ENCODE measurements at regions not wholly inside any gene's neighbourhood (a gene's known extent, or its start where the extent isn't known, plus 50 kb on each side); places are given as distances from the start of the nearest gene placed in this dataset.

DNA sequence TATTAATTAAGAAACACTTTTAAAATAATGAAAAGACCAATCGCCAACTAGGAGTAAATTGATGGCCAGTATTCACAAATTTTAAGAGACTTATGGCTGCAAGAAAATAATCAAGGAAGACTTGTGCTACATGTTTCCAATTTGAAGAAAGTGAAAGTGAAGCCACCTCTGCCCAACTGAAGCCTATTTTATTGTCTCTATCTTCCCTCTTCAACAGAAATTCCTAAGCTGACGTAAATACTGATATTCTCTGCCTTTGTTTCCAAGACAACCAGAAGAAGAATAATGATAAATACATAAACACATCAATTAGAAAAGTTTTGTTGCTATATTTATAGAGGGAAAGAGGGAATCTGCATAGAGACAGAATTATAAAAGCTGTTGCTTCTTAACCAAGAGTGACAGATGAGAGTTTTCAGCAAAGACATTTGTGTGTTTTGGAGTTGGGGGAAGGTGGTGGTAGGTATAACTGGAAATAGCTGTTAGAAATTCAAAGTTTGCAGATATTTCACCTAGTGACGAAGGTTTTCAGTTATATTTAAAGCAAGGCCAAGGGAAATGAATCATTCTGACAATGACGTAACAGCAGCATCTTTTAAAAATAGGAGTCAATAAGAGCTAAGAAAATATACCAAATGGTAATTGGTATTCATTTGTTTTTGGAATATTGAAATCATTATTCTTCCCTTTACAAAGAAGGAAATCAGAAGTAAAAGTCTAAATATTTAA lies 576.6 kb upstream of the SORCS1 start:
- TF ChIP-seq TAF1 (IDR thresholded peaks at IDR 0.05; ENCODE audit: low read depth) (no peak), SMC3 (conservative IDR thresholded peaks at IDR 0.05; ENCODE audit: poor library complexity) (no peak), MXI1 (conservative IDR thresholded peaks at IDR 0.05; ENCODE audit: poor library complexity, severe bottlenecking) (no peak), RAD21 (conservative IDR thresholded peaks at IDR 0.05) (no peak), POLR2AphosphoS5 (IDR thresholded peaks at IDR 0.05) (no peak), EP300 (conservative IDR thresholded peaks at IDR 0.05; ENCODE audit: poor library complexity, severe bottlenecking) (no peak), EZH2 (IDR thresholded peaks at IDR 0.05; ENCODE audit: borderline replicate concordance, insufficient read depth, low read length, poor library complexity, severe bottlenecking) (no peak)
- TF ChIP-seq, protein P1, sequence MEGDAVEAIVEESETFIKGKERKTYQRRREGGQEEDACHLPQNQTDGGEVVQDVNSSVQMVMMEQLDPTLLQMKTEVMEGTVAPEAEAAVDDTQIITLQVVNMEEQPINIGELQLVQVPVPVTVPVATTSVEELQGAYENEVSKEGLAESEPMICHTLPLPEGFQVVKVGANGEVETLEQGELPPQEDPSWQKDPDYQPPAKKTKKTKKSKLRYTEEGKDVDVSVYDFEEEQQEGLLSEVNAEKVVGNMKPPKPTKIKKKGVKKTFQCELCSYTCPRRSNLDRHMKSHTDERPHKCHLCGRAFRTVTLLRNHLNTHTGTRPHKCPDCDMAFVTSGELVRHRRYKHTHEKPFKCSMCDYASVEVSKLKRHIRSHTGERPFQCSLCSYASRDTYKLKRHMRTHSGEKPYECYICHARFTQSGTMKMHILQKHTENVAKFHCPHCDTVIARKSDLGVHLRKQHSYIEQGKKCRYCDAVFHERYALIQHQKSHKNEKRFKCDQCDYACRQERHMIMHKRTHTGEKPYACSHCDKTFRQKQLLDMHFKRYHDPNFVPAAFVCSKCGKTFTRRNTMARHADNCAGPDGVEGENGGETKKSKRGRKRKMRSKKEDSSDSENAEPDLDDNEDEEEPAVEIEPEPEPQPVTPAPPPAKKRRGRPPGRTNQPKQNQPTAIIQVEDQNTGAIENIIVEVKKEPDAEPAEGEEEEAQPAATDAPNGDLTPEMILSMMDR (IDR thresholded peaks at IDR 0.05; ENCODE audit: poor library complexity, severe bottlenecking), result no peak
- TF ChIP-seq, protein P2, sequence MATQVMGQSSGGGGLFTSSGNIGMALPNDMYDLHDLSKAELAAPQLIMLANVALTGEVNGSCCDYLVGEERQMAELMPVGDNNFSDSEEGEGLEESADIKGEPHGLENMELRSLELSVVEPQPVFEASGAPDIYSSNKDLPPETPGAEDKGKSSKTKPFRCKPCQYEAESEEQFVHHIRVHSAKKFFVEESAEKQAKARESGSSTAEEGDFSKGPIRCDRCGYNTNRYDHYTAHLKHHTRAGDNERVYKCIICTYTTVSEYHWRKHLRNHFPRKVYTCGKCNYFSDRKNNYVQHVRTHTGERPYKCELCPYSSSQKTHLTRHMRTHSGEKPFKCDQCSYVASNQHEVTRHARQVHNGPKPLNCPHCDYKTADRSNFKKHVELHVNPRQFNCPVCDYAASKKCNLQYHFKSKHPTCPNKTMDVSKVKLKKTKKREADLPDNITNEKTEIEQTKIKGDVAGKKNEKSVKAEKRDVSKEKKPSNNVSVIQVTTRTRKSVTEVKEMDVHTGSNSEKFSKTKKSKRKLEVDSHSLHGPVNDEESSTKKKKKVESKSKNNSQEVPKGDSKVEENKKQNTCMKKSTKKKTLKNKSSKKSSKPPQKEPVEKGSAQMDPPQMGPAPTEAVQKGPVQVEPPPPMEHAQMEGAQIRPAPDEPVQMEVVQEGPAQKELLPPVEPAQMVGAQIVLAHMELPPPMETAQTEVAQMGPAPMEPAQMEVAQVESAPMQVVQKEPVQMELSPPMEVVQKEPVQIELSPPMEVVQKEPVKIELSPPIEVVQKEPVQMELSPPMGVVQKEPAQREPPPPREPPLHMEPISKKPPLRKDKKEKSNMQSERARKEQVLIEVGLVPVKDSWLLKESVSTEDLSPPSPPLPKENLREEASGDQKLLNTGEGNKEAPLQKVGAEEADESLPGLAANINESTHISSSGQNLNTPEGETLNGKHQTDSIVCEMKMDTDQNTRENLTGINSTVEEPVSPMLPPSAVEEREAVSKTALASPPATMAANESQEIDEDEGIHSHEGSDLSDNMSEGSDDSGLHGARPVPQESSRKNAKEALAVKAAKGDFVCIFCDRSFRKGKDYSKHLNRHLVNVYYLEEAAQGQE (IDR thresholded peaks at IDR 0.05; ENCODE audit: borderline replicate concordance), result no peak
- Histone ChIP-seq H3K27ac (ENCODE audit: low read length) (no peak overlapping the region), H3K9ac (ENCODE audit: low read length) (no peak overlapping the region), H3K27me3 (ENCODE audit: insufficient read depth, low read depth, low read length) (no peaks in the 10 kb centered on the region), H3K4me3 (ENCODE audit: low read length) (no peak overlapping the region), H3K36me3 (ENCODE audit: insufficient read depth, low read length) (no peaks in the 10 kb centered on the region), H3F3A (ENCODE audit: insufficient read depth, low read length, poor library complexity, severe bottlenecking) (no peaks in the 10 kb centered on the region), H3K9me2 (ENCODE audit: insufficient read depth, low read length) (no peaks in the 10 kb centered on the region), H3K79me2 (replicated peaks; ENCODE audit: insufficient read depth, low read length) (no peaks in the 10 kb centered on the region), H3K9me3 (ENCODE audit: low read length) (no peaks in the 10 kb centered on the region), H4K20me1 (ENCODE audit: insufficient read depth) (no peaks in the 10 kb centered on the region), H2AFZ (ENCODE audit: low read depth, low read length) (no peak overlapping the region), H3K4me2 (ENCODE audit: low read length) (no peak overlapping the region)

DNA sequence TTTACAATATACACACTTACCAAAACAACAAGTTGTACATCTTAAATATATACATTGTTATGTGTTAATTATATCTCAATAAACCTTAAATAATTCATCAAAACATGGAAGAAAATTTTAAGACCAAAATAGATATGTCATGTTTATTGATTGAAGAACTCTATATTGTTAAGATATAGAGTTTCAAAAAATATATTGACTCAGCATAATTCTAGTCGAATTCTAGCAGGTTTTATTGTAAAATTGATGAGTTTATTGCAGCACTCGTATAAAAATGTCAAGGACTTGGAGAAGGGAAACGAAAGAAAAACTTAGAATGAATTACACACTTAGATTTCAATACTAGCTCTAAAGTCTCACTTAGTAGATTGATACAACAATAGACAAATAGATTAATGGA lies 575.4 kb upstream of the SORCS1 start:
- Histone ChIP-seq H3K27me3 (ENCODE audit: insufficient read depth, low read depth, low read length) (no peaks in the 10 kb centered on the region), H3K4me2 (ENCODE audit: low read length) (no peak overlapping the region), H4K20me1 (ENCODE audit: insufficient read depth) (no peaks in the 10 kb centered on the region), H3F3A (ENCODE audit: insufficient read depth, low read length, poor library complexity, severe bottlenecking) (no peaks in the 10 kb centered on the region), H3K9me2 (ENCODE audit: insufficient read depth, low read length) (no peaks in the 10 kb centered on the region), H3K36me3 (ENCODE audit: insufficient read depth, low read length) (no peaks in the 10 kb centered on the region), H3K27ac (ENCODE audit: low read length) (no peak overlapping the region), H3K9me3 (ENCODE audit: low read length) (no peaks in the 10 kb centered on the region), H3K4me3 (ENCODE audit: low read length) (no peak overlapping the region), H3K79me2 (replicated peaks; ENCODE audit: insufficient read depth, low read length) (no peaks in the 10 kb centered on the region), H3K9ac (ENCODE audit: low read length) (no peak overlapping the region), H2AFZ (ENCODE audit: low read depth, low read length) (no peak overlapping the region)
- no peak for TF ChIP-seq MXI1 (conservative IDR thresholded peaks at IDR 0.05; ENCODE audit: poor library complexity, severe bottlenecking)
- TF ChIP-seq EP300 (conservative IDR thresholded peaks at IDR 0.05; ENCODE audit: poor library complexity, severe bottlenecking), result no peak
- no peak for TF ChIP-seq EZH2 (IDR thresholded peaks at IDR 0.05; ENCODE audit: borderline replicate concordance, insufficient read depth, low read length, poor library complexity, severe bottlenecking)
- TF ChIP-seq, protein P2 (IDR thresholded peaks at IDR 0.05; ENCODE audit: borderline replicate concordance), result no peak
